Liver (tissue), 8 donors: ENCODE measurements at regions not wholly inside any gene's neighbourhood (a gene's known extent, or its start where the extent isn't known, plus 50 kb on each side); places are given as distances from the start of the nearest gene placed in this dataset.

ENCODE experiments used
- DNase-seq: peaks from one replicate; pipeline ENCODE4 v3.0.0-alpha.2; 2017; ENCODE audit warnings: low spot score
- H3K27ac ChIP-seq, 2 donors: one replicate each; pipeline ENCODE4 v1.7.0; 2013; ENCODE audit warnings: inconsistent platforms in 2 of 2, low read length in 2 of 2, control low read depth in 1 of 2, low read depth in 1 of 2, mild to moderate bottlenecking in 1 of 2
- H3K27me3 ChIP-seq, 4 donors: one replicate each; pipeline versions ENCODE4 v1.6.1 to v1.7.0; 2013; ENCODE audit warnings: low read length in 3 of 4, inconsistent platforms in 1 of 4, mild to moderate bottlenecking in 1 of 4, moderate library complexity in 1 of 4; ENCODE audit not compliant: control insufficient read depth in 4 of 4, insufficient read depth in 4 of 4
- H3K36me3 ChIP-seq, 4 donors: one replicate each; pipeline versions ENCODE4 v1.6.1 to v1.7.0; 2013; ENCODE audit warnings: low read length in 3 of 4, mild to moderate bottlenecking in 3 of 4, low read depth in 1 of 4, moderate library complexity in 1 of 4; ENCODE audit not compliant: control insufficient read depth in 4 of 4, insufficient read depth in 3 of 4
- H3K4me1 ChIP-seq, 4 donors: one replicate each; pipeline versions ENCODE4 v1.6.1 to v1.7.0; 2013; ENCODE audit warnings: low read length in 3 of 4, mild to moderate bottlenecking in 3 of 4, moderate library complexity in 1 of 4; ENCODE audit not compliant: control insufficient read depth in 4 of 4, insufficient read depth in 4 of 4
- H3K4me3 ChIP-seq, 3 donors: one replicate each; pipeline versions ENCODE4 v1.6.1 to v1.7.0; 2013; ENCODE audit warnings: low read length in 3 of 3, control low read depth in 1 of 3, low read depth in 1 of 3, mild to moderate bottlenecking in 1 of 3
- H3K9ac ChIP-seq, 2 donors: one replicate each; pipeline ENCODE4 v1.7.0; 2013; ENCODE audit warnings: low read length in 2 of 2, mild to moderate bottlenecking in 2 of 2, moderate library complexity in 2 of 2, control low read depth in 1 of 2, low read depth in 1 of 2
- H3K9me3 ChIP-seq, 4 donors: one replicate each; pipeline versions ENCODE4 v1.6.1 to v1.7.0; 2013; ENCODE audit warnings: low read length in 3 of 4; ENCODE audit not compliant: control insufficient read depth in 4 of 4
- ATF3 ChIP-seq: IDR thresholded peaks from 2 replicates; pipeline ENCODE4 v1.6.1; 2016; ENCODE audit warnings: antibody characterized with exemption
- CTCF ChIP-seq: fragments of 150-350 bp; IDR thresholded peaks from 2 replicates; pipeline ENCODE4 v1.5.1; 2017; ENCODE audit warnings: improper control_type of control experiment, low read depth, low read length; ENCODE audit not compliant: missing input control
- EGR1 ChIP-seq, 2 donors: IDR thresholded peaks; 2 replicates each; pipeline ENCODE4 v1.6.1; 2016 to 2018; ENCODE audit warnings: antibody characterized with exemption in 2 of 2, low read depth in 2 of 2
- FOXA1 ChIP-seq: IDR thresholded peaks from 2 replicates; pipeline ENCODE4 v1.6.1; 2016; ENCODE audit warnings: antibody characterized with exemption
- FOXA2 ChIP-seq: IDR thresholded peaks from 2 replicates; pipeline ENCODE4 v1.6.1; 2016; ENCODE audit warnings: antibody characterized with exemption
- GABPA ChIP-seq, 2 donors: IDR thresholded peaks in 1 of 2; conservative IDR thresholded peaks in 1 of 2; 2 replicates each; pipeline ENCODE4 v1.6.1; 2016; ENCODE audit warnings: antibody characterized with exemption in 2 of 2, mild to moderate bottlenecking in 1 of 2, moderate library complexity in 1 of 2
- HNF4A ChIP-seq, 2 donors: conservative IDR thresholded peaks; 2 replicates each; pipeline ENCODE4 v1.6.1; 2016; ENCODE audit warnings: antibody characterized with exemption in 2 of 2, mild to moderate bottlenecking in 2 of 2
- HNF4G ChIP-seq: IDR thresholded peaks from 2 replicates; pipeline ENCODE4 v1.6.1; 2016; ENCODE audit warnings: antibody characterized with exemption
- JUND ChIP-seq, 2 donors: IDR thresholded peaks; 2 replicates each; pipeline ENCODE4 v1.6.1; 2016; ENCODE audit warnings: antibody characterized with exemption in 2 of 2
- MAX ChIP-seq: IDR thresholded peaks from 2 replicates; pipeline ENCODE4 v1.6.1; 2016; ENCODE audit warnings: antibody characterized with exemption
- RAD21 ChIP-seq, 2 donors: IDR thresholded peaks; 2 replicates each; pipeline ENCODE4 v1.6.1; 2016; ENCODE audit warnings: antibody characterized with exemption in 2 of 2, mild to moderate bottlenecking in 2 of 2
- REST ChIP-seq: IDR thresholded peaks from 2 replicates; pipeline ENCODE4 v1.6.1; 2016; ENCODE audit warnings: antibody characterized with exemption, mild to moderate bottlenecking
- RXRA ChIP-seq, 2 donors: IDR thresholded peaks; 2 replicates each; pipeline ENCODE4 v1.6.1; 2017 to 2018; ENCODE audit warnings: antibody characterized with exemption in 2 of 2, mild to moderate bottlenecking in 1 of 2
- SP1 ChIP-seq: IDR thresholded peaks from 2 replicates; pipeline ENCODE4 v1.6.1; 2018; ENCODE audit warnings: antibody characterized with exemption, mild to moderate bottlenecking
- TAF1 ChIP-seq: conservative IDR thresholded peaks from 2 replicates; pipeline ENCODE4 v1.6.1; 2016; ENCODE audit warnings: antibody characterized with exemption, mild to moderate bottlenecking
- YY1 ChIP-seq: IDR thresholded peaks from 2 replicates; pipeline ENCODE4 v1.6.1; 2016; ENCODE audit warnings: antibody characterized with exemption, mild to moderate bottlenecking
- ZBTB33 ChIP-seq: IDR thresholded peaks from 2 replicates; pipeline ENCODE4 v1.6.1; 2016; ENCODE audit warnings: antibody characterized with exemption
- WGBS: extraction: QIAGEN DNeasy Blood & Tissue Kit; methylation state at CpG from one replicate; pipeline ENCODE4 v1.1.7; 2013; 5-methylcytosine and 5-hydroxymethylcytosine counted together
- donor health status: healthy.
- donor health status: healthy.
- donor health status: healthy.
- donor health status: healthy.
- donor health status: healthy.

GRCh38 chr2:136215908-136216472 lies 98.0 kb upstream of the CXCR4 start (continued):
- TF ChIP-seq HNF4G: no peak

GRCh38 chr2:136215449-136215848 lies 97.5 kb upstream of the CXCR4 start:
- no peaks in the 10 kb centered on the region for H3K27me3 ChIP-seq
- no peak overlapping the region for H3K27ac ChIP-seq
- DNase-seq: no peak
- no peaks in the 10 kb centered on the region for H3K9me3 ChIP-seq
- H3K4me1 ChIP-seq: no peaks in the 10 kb centered on the region
- no peak overlapping the region for H3K9ac ChIP-seq
- no peak overlapping the region for H3K4me3 ChIP-seq
- 73% methylated on average over 2 of the region's 2 CpGs for WGBS
- TF ChIP-seq RAD21 (IDR thresholded peaks at IDR 0.05) (no peak), REST (no peak), FOXA2 (no peak), MAX (no peak), HNF4A (conservative IDR thresholded peaks at IDR 0.05) (no peak), CTCF (no peak), GABPA (IDR thresholded peaks at IDR 0.05 in 1 of 2, conservative IDR thresholded peaks at IDR 0.05 in 1 of 2) (no peak), SP1 (no peak), JUND (IDR thresholded peaks at IDR 0.05) (no peak)
- no peaks in the 10 kb centered on the region for H3K36me3 ChIP-seq

GRCh38 chr2:136214307-136215200 lies 96.6 kb upstream of the CXCR4 start:
- Histone ChIP-seq H3K4me1 (no peaks in the 10 kb centered on the region), H3K9ac (no peak overlapping the region), H3K9me3 (no peaks in the 10 kb centered on the region), H3K27me3 (no peaks in the 10 kb centered on the region), H3K4me3 (no peak overlapping the region), H3K36me3 (no peaks in the 10 kb centered on the region), H3K27ac (no peak overlapping the region)
- 51% methylated on average over 5 of the region's 5 CpGs for WGBS
- DNase-seq: no peak
- TF ChIP-seq ZBTB33 (no peak), RXRA (IDR thresholded peaks at IDR 0.05) (no peak), EGR1 (IDR thresholded peaks at IDR 0.05; ENCODE audit: low read depth in 2 of 2) (no peak), SP1 (no peak), FOXA2 (no peak), JUND (IDR thresholded peaks at IDR 0.05) (no peak), TAF1 (no peak), REST (no peak), RAD21 (IDR thresholded peaks at IDR 0.05) (no peak), ATF3 (no peak), FOXA1 (no peak), HNF4G (no peak), YY1 (no peak), HNF4A (conservative IDR thresholded peaks at IDR 0.05) (no peak), GABPA (IDR thresholded peaks at IDR 0.05 in 1 of 2, conservative IDR thresholded peaks at IDR 0.05 in 1 of 2) (no peak)
